DND-41 (cell line): ENCODE measurements at regions not wholly inside any gene's neighbourhood (a gene's known extent, or its start where the extent isn't known, plus 50 kb on each side); places are given as distances from the start of the nearest gene placed in this dataset.
A peak's percentile ranks its signal among the peaks of the same experiment; 100 is the strongest.

Experiments
- ATAC-seq: fragments of 200-7000 bp; cut with Tn5 transposase; 3 replicates; pipeline ENCODE4 v1.9.1; 2021; ENCODE audit warnings: low read depth; ENCODE audit not compliant: insufficient read depth
- DNase-seq: peaks from one replicate; pipeline ENCODE4 v3.0.0-alpha.2; 2020
- H2AFZ ChIP-seq: 2 replicates; pipeline ENCODE4 v1.6.0; 2012; ENCODE audit warnings: low read depth, low read length
- H3K27ac ChIP-seq: 2 replicates; pipeline ENCODE4 v1.5.1; 2012; ENCODE audit warnings: low read length, inconsistent platforms
- H3K27me3 ChIP-seq: fragments of 200-600 bp; sonication (generic); 2 replicates; pipeline ENCODE4 v1.6.0; 2012; ENCODE audit warnings: low read length, mild to moderate bottlenecking, inconsistent platforms; ENCODE audit not compliant: insufficient read depth, poor library complexity
- H3K36me3 ChIP-seq: 2 replicates; pipeline ENCODE4 v1.5.1; 2012; ENCODE audit warnings: low read length, inconsistent platforms; ENCODE audit not compliant: insufficient read depth
- H3K4me1 ChIP-seq: 2 replicates; pipeline ENCODE4 v1.5.1; 2012; ENCODE audit warnings: mild to moderate bottlenecking, low read length; ENCODE audit not compliant: insufficient read depth
- H3K4me2 ChIP-seq: 2 replicates; pipeline ENCODE4 v1.6.0; 2012; ENCODE audit warnings: mild to moderate bottlenecking, moderate library complexity, low read length, inconsistent platforms; ENCODE audit not compliant: insufficient read depth
- H3K4me3 ChIP-seq, 2 experiments: fragments of 200-600 bp in 1 of 2; shearing (Covaris generic) in 1 of 2; 2 replicates each; pipeline ENCODE4 v1.5.1; 2012 to 2016; ENCODE audit warnings: inconsistent platforms in 2 of 2, low read length in 2 of 2, mild to moderate bottlenecking in 2 of 2, low read depth in 1 of 2, moderate library complexity in 1 of 2
- H3K79me2 ChIP-seq: 2 replicates; pipeline ENCODE4 v1.6.0; 2012; ENCODE audit warnings: low read length, inconsistent platforms; ENCODE audit not compliant: insufficient read depth
- H3K9ac ChIP-seq: 2 replicates; pipeline ENCODE4 v1.6.0; 2012; ENCODE audit warnings: low read depth, mild to moderate bottlenecking, inconsistent platforms, low read length, moderate library complexity
- H3K9me3 ChIP-seq: 2 replicates; pipeline ENCODE4 v1.5.1; 2012; ENCODE audit warnings: low read length, moderate library complexity, mild to moderate bottlenecking, inconsistent platforms; ENCODE audit not compliant: insufficient read depth, severe bottlenecking
- H4K20me1 ChIP-seq: 2 replicates; pipeline ENCODE4 v1.6.0; 2012; ENCODE audit warnings: low read length; ENCODE audit not compliant: insufficient read depth
- CTCF ChIP-seq: IDR thresholded peaks from 2 replicates; pipeline ENCODE4 v1.5.1; 2012; ENCODE audit warnings: borderline replicate concordance, low read length, moderate library complexity, mild to moderate bottlenecking; ENCODE audit not compliant: poor library complexity, severe bottlenecking; ENCODE audit errors: extremely low read depth
- EZH2 ChIP-seq: IDR thresholded peaks from 3 replicates; pipeline ENCODE4 v1.6.1; 2012; ENCODE audit warnings: borderline replicate concordance, low read depth, mild to moderate bottlenecking, moderate library complexity, low read length, inconsistent platforms; ENCODE audit not compliant: severe bottlenecking

DNA sequence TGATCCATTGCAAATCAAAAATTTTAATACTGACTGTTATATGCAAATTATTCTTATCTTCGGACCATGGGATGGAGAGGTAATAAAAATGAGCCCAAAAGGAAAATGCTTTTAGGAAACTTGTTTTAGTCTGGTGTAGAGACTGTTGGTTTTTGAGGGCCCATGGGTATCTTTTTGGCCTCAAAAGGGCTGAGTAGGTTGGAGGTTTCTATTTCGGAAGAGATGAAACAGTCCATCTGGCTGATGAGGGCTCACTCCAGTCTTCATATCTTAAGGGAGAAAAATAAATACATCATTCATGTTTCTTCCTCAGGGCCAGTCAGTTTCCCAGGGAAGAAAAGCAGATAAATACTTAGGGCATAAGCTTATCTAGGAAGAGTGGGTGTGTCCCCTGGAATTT lies 290.7 kb downstream of the RMST start:
- DNase-seq (no peak), ATAC-seq (no peak)
- Histone ChIP-seq H3K27me3 (no peaks in the 10 kb centered on the region), H4K20me1 (no peaks in the 10 kb centered on the region), H3K9me3 (no peaks in the 10 kb centered on the region), H3K79me2 (no peaks in the 10 kb centered on the region), H2AFZ (no peak overlapping the region), H3K9ac (no peak overlapping the region), H3K27ac (no peak overlapping the region), H3K4me2 (no peak overlapping the region), H3K4me3 (no peak overlapping the region), H3K36me3 (no peaks in the 10 kb centered on the region), H3K4me1 (peaks cover 8% of the 10 kb centered on the region; the same call in 1 of the 2 replicates)
- no peak for TF ChIP-seq CTCF
- no peak for TF ChIP-seq EZH2

GRCh38 chr12:97754306-97754705 lies 291.7 kb downstream of the RMST start:
- no peak overlapping the region for H3K27ac ChIP-seq
- no peak overlapping the region for H3K4me2 ChIP-seq
- no peak overlapping the region for H3K4me3 ChIP-seq
- no peaks in the 10 kb centered on the region for H3K36me3 ChIP-seq
- H3K79me2 ChIP-seq: no peaks in the 10 kb centered on the region
- peaks cover 8% of the 10 kb centered on the region; the same call in 1 of the 2 replicates for H3K4me1 ChIP-seq
- H3K27me3 ChIP-seq: no peaks in the 10 kb centered on the region
- ATAC-seq: no peak
- no peak overlapping the region for H3K9ac ChIP-seq
- H3K9me3 ChIP-seq: no peaks in the 10 kb centered on the region
- DNase-seq: no peak
- no peak overlapping the region for H2AFZ ChIP-seq
- TF ChIP-seq EZH2 (no peak), CTCF (no peak)
- no peaks in the 10 kb centered on the region for H4K20me1 ChIP-seq

DNA sequence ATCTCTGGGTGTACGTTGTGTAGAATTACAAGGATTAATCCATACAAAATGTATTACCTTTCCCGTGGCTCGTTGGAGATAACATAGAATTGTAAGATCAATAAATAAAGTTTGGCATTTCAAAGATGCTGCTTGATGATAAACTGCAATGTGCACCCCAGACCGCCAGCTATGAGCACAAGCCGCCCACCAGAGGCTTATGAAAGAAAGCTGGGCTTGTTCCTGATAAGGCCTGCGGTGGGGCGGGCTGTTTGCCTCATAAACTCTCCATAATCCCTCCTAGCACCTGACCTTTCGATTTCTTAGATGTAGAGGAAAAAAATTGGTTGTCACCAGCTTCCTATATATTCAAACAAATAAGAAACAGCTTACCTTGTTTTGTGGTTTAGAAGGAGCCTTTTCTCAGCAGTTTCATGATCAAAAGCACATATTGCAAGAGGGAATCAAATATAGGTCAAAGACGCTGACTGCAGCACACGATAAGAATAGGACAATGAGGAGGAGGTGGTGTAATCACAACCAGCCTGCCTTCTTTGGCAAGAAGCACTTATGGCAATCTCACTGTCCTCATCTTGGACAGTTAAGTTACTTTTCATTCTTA lies 293.6 kb downstream of the RMST start:
- H2AFZ ChIP-seq: no peak overlapping the region
- H3K9ac ChIP-seq: no peak overlapping the region

More for the DNA sequence above, 293.6 kb downstream of the RMST start:
- Histone ChIP-seq H3K4me3 (no peak overlapping the region), H3K4me1 (peaks cover 8% of the 10 kb centered on the region; the same call in 1 of the 2 replicates), H3K27ac (no peak overlapping the region), H3K36me3 (no peaks in the 10 kb centered on the region), H3K4me2 (no peak overlapping the region), H3K27me3 (no peaks in the 10 kb centered on the region), H3K9me3 (no peaks in the 10 kb centered on the region), H3K79me2 (no peaks in the 10 kb centered on the region), H4K20me1 (no peaks in the 10 kb centered on the region)
- TF ChIP-seq CTCF (no peak), EZH2 (no peak)
- DNase-seq: peak; percentile 12
- ATAC-seq: peak; percentile 58
